ENCODE measurements at regions not wholly inside any gene's neighbourhood (a gene's known extent, or its start where the extent isn't known, plus 50 kb on each side); places are given as distances from the start of the nearest gene placed in this dataset.

DNA sequence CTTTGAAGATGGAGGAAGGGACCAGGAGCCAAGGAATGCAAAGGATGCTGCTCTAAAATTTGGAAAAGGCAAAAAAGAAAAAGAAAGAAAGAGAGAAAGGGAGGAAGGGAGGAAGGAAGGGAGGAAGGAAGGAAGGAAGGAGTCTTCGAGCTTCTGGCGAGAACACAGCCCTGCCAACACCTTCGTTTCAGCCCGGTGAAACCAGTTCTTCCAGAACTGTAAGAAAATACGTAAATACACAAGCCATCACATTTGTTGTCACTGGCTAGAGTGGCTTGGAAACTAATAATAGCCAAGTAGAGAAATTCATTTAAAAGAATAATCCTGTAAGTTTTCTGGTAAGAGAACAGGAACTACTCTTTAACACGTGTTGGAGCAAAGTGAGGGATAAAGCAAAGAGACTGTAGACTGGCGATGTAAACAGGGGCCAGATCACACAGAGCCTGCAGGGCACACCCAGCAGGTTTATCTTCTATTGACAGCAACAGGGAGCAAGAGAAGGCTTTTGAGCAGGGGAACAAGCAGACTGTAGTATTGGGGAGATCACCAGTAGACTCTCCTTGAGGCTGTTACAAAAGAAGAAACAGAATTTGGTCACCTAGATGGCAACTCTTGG is 188.7 kb upstream of the MPHOSPH6 start:
- TF ChIP-seq, protein P1, sequence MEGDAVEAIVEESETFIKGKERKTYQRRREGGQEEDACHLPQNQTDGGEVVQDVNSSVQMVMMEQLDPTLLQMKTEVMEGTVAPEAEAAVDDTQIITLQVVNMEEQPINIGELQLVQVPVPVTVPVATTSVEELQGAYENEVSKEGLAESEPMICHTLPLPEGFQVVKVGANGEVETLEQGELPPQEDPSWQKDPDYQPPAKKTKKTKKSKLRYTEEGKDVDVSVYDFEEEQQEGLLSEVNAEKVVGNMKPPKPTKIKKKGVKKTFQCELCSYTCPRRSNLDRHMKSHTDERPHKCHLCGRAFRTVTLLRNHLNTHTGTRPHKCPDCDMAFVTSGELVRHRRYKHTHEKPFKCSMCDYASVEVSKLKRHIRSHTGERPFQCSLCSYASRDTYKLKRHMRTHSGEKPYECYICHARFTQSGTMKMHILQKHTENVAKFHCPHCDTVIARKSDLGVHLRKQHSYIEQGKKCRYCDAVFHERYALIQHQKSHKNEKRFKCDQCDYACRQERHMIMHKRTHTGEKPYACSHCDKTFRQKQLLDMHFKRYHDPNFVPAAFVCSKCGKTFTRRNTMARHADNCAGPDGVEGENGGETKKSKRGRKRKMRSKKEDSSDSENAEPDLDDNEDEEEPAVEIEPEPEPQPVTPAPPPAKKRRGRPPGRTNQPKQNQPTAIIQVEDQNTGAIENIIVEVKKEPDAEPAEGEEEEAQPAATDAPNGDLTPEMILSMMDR (IDR thresholded peaks at IDR 0.05) = no peak
- no peaks in the 10 kb centered on the region for H3K27me3 ChIP-seq (ENCODE audit: control insufficient read depth in 2 of 2, insufficient read depth in 2 of 2, low read length in 2 of 2)
- H4K20me1 ChIP-seq (ENCODE audit: insufficient read depth, low read length) = no peaks in the 10 kb centered on the region
- H3K4me2 ChIP-seq (replicated peaks; ENCODE audit: extremely low read depth, low read length, poor library complexity, severe bottlenecking) = no peak overlapping the region
- H3K36me3 Mint-ChIP-seq = no peaks in the 10 kb centered on the region
- H3K9me3 Mint-ChIP-seq = peaks cover 0 to 3% (median 0%) of the 10 kb centered on the region in 7 donors
- no peak overlapping the region for H3K4me3 ChIP-seq (replicated peaks in 1 of 3; ENCODE audit: low read depth in 2 of 3, low read length in 3 of 3)
- WGBS (ENCODE audit: insufficient coverage) = 65% methylated on average over 5 of the region's 7 CpGs
- H3K9me3 ChIP-seq (replicated peaks in 1 of 2; ENCODE audit: control insufficient read depth in 1 of 2, insufficient read depth in 1 of 2, low read length in 2 of 2) = no peaks in the 10 kb centered on the region
- H3K27me3 Mint-ChIP-seq (ENCODE audit: low read depth in 3 of 3) = peaks cover 3 to 6% (median 3%) of the 10 kb centered on the region in 3 donors
- no peaks in the 10 kb centered on the region for H3K36me3 ChIP-seq (replicated peaks in 1 of 2; ENCODE audit: control insufficient read depth in 1 of 2, insufficient read depth in 2 of 2, low read length in 2 of 2)
- H3K27ac ChIP-seq (ENCODE audit: low read depth in 1 of 2, low read length in 2 of 2) = no peak overlapping the region
- no peaks in the 10 kb centered on the region for H3K4me1 Mint-ChIP-seq
- H3K27ac Mint-ChIP-seq = peak overlapping the region in 1 of 7 donors; percentile 60
- no peak overlapping the region for H3K4me3 Mint-ChIP-seq
- no peaks in the 10 kb centered on the region for H3K4me1 ChIP-seq (ENCODE audit: control insufficient read depth in 1 of 2, insufficient read depth in 2 of 2, low read length in 2 of 2)
- H3K79me2 ChIP-seq (ENCODE audit: insufficient read depth, low read length) = no peaks in the 10 kb centered on the region
- no peak overlapping the region for H2AFZ ChIP-seq (ENCODE audit: insufficient read depth, low read depth, low read length, poor library complexity, severe bottlenecking)
- intact Hi-C loops (cut with micrococcal nuclease) = no loop called here
- H3K9ac ChIP-seq (ENCODE audit: insufficient read depth, low read length, poor library complexity, severe bottlenecking) = no peak overlapping the region
- DNase-seq = no peak

DNA sequence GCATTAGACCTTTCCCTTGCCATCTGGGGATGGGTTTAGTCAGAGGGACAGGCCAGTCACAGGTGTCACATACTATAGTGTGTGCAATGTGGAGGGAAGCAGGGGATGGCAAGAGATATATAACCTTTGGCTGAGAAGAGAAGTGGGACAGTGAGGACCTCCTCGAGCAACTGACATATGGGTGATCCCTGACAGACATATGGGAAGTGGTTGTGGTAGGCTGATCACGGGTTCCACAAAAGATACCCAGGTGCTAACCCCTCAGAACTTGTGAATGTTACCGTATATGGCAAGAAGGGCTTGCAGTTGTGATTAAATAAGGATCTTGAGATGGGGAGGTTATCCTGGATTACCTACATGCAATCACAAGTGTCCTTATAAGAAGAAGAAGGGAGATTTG is 188.1 kb upstream of the MPHOSPH6 start:
- intact Hi-C loops (cut with micrococcal nuclease) = no loop called here
- Histone ChIP-seq H2AFZ (ENCODE audit: insufficient read depth, low read depth, low read length, poor library complexity, severe bottlenecking) (no peak overlapping the region), H3K27me3 (ENCODE audit: control insufficient read depth in 2 of 2, insufficient read depth in 2 of 2, low read length in 2 of 2) (no peaks in the 10 kb centered on the region), H3K9ac (ENCODE audit: insufficient read depth, low read length, poor library complexity, severe bottlenecking) (no peak overlapping the region), H3K36me3 (replicated peaks in 1 of 2; ENCODE audit: control insufficient read depth in 1 of 2, insufficient read depth in 2 of 2, low read length in 2 of 2) (no peaks in the 10 kb centered on the region), H3K4me1 (ENCODE audit: control insufficient read depth in 1 of 2, insufficient read depth in 2 of 2, low read length in 2 of 2) (no peaks in the 10 kb centered on the region), H3K4me2 (replicated peaks; ENCODE audit: extremely low read depth, low read length, poor library complexity, severe bottlenecking) (no peak overlapping the region), H3K9me3 (replicated peaks in 1 of 2; ENCODE audit: control insufficient read depth in 1 of 2, insufficient read depth in 1 of 2, low read length in 2 of 2) (no peaks in the 10 kb centered on the region), H4K20me1 (ENCODE audit: insufficient read depth, low read length) (no peaks in the 10 kb centered on the region), H3K4me3 (replicated peaks in 1 of 3; ENCODE audit: low read depth in 2 of 3, low read length in 3 of 3) (no peak overlapping the region), H3K27ac (ENCODE audit: low read depth in 1 of 2, low read length in 2 of 2) (no peak overlapping the region), H3K79me2 (ENCODE audit: insufficient read depth, low read length) (no peaks in the 10 kb centered on the region)
- H3K4me3 Mint-ChIP-seq = no peak overlapping the region
- TF ChIP-seq, protein P1 (IDR thresholded peaks at IDR 0.05) = no peak
- H3K27ac Mint-ChIP-seq = no peak overlapping the region
- peaks cover 0 to 3% (median 0%) of the 10 kb centered on the region in 7 donors for H3K9me3 Mint-ChIP-seq
- no peak for DNase-seq
- H3K4me1 Mint-ChIP-seq = no peaks in the 10 kb centered on the region
- no peaks in the 10 kb centered on the region for H3K36me3 Mint-ChIP-seq
- WGBS (ENCODE audit: insufficient coverage) = 25% methylated on average over 1 of the region's 3 CpGs
- H3K27me3 Mint-ChIP-seq (ENCODE audit: low read depth in 3 of 3) = peaks cover 1 to 6% (median 3%) of the 10 kb centered on the region in 3 donors

Measured in CD14-positive monocyte (primary cell).